ENCODE measurements at regions not wholly inside any gene's neighbourhood (a gene's known extent, or its start where the extent isn't known, plus 50 kb on each side); places are given as distances from the start of the nearest gene placed in this dataset.
"Not testable (repeated sequence)": the region's sequence is repeated elsewhere in the genome, so short reads cannot be mapped to it uniquely, and the experiment has no call there.

- not testable (repeated sequence) for TF ChIP-seq CTCF (IDR thresholded peaks at IDR 0.05 in 8 of 11, conservative IDR thresholded peaks at IDR 0.05 in 3 of 11); POLR2A (IDR thresholded peaks at IDR 0.05)
Observed at GRCh38 chr1:125064029-125064428, 3879.3 kb downstream of the SRGAP2C start.
